RPMI8226 (cell line): ENCODE measurements at regions not wholly inside any gene's neighbourhood (a gene's known extent, or its start where the extent isn't known, plus 50 kb on each side); places are given as distances from the start of the nearest gene placed in this dataset.

Source experiments
- DNase-seq: peaks from one replicate; pipeline ENCODE4 v3.0.0-alpha.2; 2015

- DNase-seq = no peak
Observed at GRCh38 chr18:7492385-7492784, 74.7 kb upstream of the PTPRM start.

- DNase-seq = no peak
Observed at GRCh38 chr18:7497081-7497480, 70.0 kb upstream of the PTPRM start.

- DNase-seq = no peak
Observed at GRCh38 chr18:7511106-7511505, 56.0 kb upstream of the PTPRM start.

- DNase-seq = no peak
Observed at GRCh38 chr18:7512348-7512747, 54.8 kb upstream of the PTPRM start.

GRCh38 chr18:7512990-7513389 lies 54.1 kb upstream of the PTPRM start:
- DNase-seq = no peak

GRCh38 chr18:7514796-7515440 lies 52.2 kb upstream of the PTPRM start:
- no peak for DNase-seq

GRCh38 chr18:7516266-7517117 lies 50.6 kb upstream of the PTPRM start:
- no peak for DNase-seq
